Neural cell (in vitro differentiated cells): ENCODE measurements at regions not wholly inside any gene's neighbourhood (a gene's known extent, or its start where the extent isn't known, plus 50 kb on each side); places are given as distances from the start of the nearest gene placed in this dataset.
"Not testable (repeated sequence)": the region's sequence is repeated elsewhere in the genome, so short reads cannot be mapped to it uniquely, and the experiment has no call there.

Experiments
- H2AFZ ChIP-seq: fragments of 200-600, 300-800 bp; sonication (generic), shearing (Covaris generic); 2 replicates; pipeline ENCODE4 v1.6.0; 2014; ENCODE audit warnings: low read depth, mild to moderate bottlenecking, antibody characterized with exemption, low read length, moderate library complexity
- H3F3A ChIP-seq: fragments of 200-600 bp; shearing (Covaris generic); 2 replicates; pipeline ENCODE4 v1.6.1; 2016; ENCODE audit warnings: mild to moderate bottlenecking, moderate library complexity, mixed read lengths, antibody characterized with exemption, low read length; ENCODE audit not compliant: insufficient read depth, poor library complexity, severe bottlenecking
- H3K27ac ChIP-seq: fragments of 200-600, 300-800 bp; sonication (generic), shearing (Covaris generic); 2 replicates; pipeline ENCODE4 v1.5.1; 2014; ENCODE audit warnings: mild to moderate bottlenecking, low read length, moderate library complexity
- H3K27me3 ChIP-seq: fragments of 300-800, 200-600 bp; sonication (generic), shearing (Covaris generic); 2 replicates; pipeline ENCODE4 v1.6.0; 2014; ENCODE audit warnings: mild to moderate bottlenecking, low read depth, low read length, moderate library complexity; ENCODE audit not compliant: insufficient read depth
- H3K36me3 ChIP-seq: fragments of 300-800, 200-600 bp; sonication (generic), shearing (Covaris generic); 2 replicates; pipeline ENCODE4 v1.5.1; 2014; ENCODE audit warnings: mild to moderate bottlenecking, antibody characterized with exemption, low read length, moderate library complexity; ENCODE audit not compliant: insufficient read depth
- H3K4me2 ChIP-seq: fragments of 300-800, 200-600 bp; sonication (generic), shearing (Covaris generic); 2 replicates; pipeline ENCODE4 v1.6.0; 2014; ENCODE audit warnings: mild to moderate bottlenecking, low read length
- H3K4me3 ChIP-seq: fragments of 300-800, 200-600 bp; sonication (generic), shearing (Covaris generic); 2 replicates; pipeline ENCODE4 v1.5.1; 2014; ENCODE audit warnings: mild to moderate bottlenecking, low read length, moderate library complexity
- H3K79me2 ChIP-seq: fragments of 200-600 bp; shearing (Covaris generic); replicated peaks from 2 replicates; pipeline ENCODE4 v1.6.0; 2014; ENCODE audit warnings: mild to moderate bottlenecking, low read length, moderate library complexity; ENCODE audit not compliant: insufficient read depth
- H3K9ac ChIP-seq: fragments of 300-800, 200-600 bp; sonication (generic), shearing (Covaris generic); 2 replicates; pipeline ENCODE4 v1.6.1; 2016; ENCODE audit warnings: mild to moderate bottlenecking, low read length, mixed read lengths
- H3K9me2 ChIP-seq: fragments of 200-600 bp; shearing (Covaris generic); 2 replicates; pipeline ENCODE4 v1.6.1; 2016; ENCODE audit warnings: mild to moderate bottlenecking, low read length, mixed read lengths; ENCODE audit not compliant: insufficient read depth
- H3K9me3 ChIP-seq: fragments of 200-600, 300-800 bp; sonication (generic), shearing (Covaris generic); 2 replicates; pipeline ENCODE4 v1.6.1; 2016; ENCODE audit warnings: mild to moderate bottlenecking, mixed run types, low read length, moderate library complexity, mixed read lengths
- H4K20me1 ChIP-seq: fragments of 200-600 bp; shearing (Covaris generic); 2 replicates; pipeline ENCODE4 v1.6.1; 2016; ENCODE audit warnings: mild to moderate bottlenecking, mixed run types; ENCODE audit not compliant: insufficient read depth
- EP300 ChIP-seq: fragments of 450-650 bp; conservative IDR thresholded peaks from 2 replicates; pipeline ENCODE4 v1.6.1; 2014; ENCODE audit warnings: antibody characterized with exemption, mild to moderate bottlenecking, moderate library complexity; ENCODE audit not compliant: poor library complexity, severe bottlenecking
- EZH2 ChIP-seq: fragments of 200-600, 300-800 bp; shearing (Covaris generic), sonication (generic); IDR thresholded peaks from 2 replicates; pipeline ENCODE4 v1.6.1; 2014; ENCODE audit warnings: antibody characterized with exemption, low read length, borderline replicate concordance, mild to moderate bottlenecking; ENCODE audit not compliant: insufficient read depth, poor library complexity, severe bottlenecking
- MXI1 ChIP-seq: fragments of 450-650 bp; conservative IDR thresholded peaks from 2 replicates; pipeline ENCODE4 v1.6.1; 2014; ENCODE audit warnings: antibody characterized with exemption, mild to moderate bottlenecking; ENCODE audit not compliant: poor library complexity, severe bottlenecking
- POLR2AphosphoS5 ChIP-seq: IDR thresholded peaks from 2 replicates; pipeline ENCODE4 v1.6.1; 2012
- RAD21 ChIP-seq: fragments of 450-650 bp; conservative IDR thresholded peaks from 2 replicates; pipeline ENCODE4 v1.6.1; 2014; ENCODE audit warnings: antibody characterized with exemption, mild to moderate bottlenecking, moderate library complexity
- SMC3 ChIP-seq: fragments of 450-650 bp; conservative IDR thresholded peaks from 2 replicates; pipeline ENCODE4 v1.6.1; 2014; ENCODE audit warnings: antibody characterized with exemption, mild to moderate bottlenecking, moderate library complexity; ENCODE audit not compliant: poor library complexity
- TAF1 ChIP-seq: IDR thresholded peaks from 2 replicates; pipeline ENCODE4 v1.6.1; 2012; ENCODE audit warnings: low read depth
- TF ChIP-seq, protein P1 (sequence below): fragments of 450-650 bp; IDR thresholded peaks from 2 replicates; pipeline ENCODE4 v1.5.1; 2014; ENCODE audit warnings: antibody characterized with exemption, mild to moderate bottlenecking, moderate library complexity; ENCODE audit not compliant: poor library complexity, severe bottlenecking
- TF ChIP-seq, protein P2 (sequence below): IDR thresholded peaks from 2 replicates; pipeline ENCODE4 v1.6.1; 2012; ENCODE audit warnings: borderline replicate concordance

DNA sequence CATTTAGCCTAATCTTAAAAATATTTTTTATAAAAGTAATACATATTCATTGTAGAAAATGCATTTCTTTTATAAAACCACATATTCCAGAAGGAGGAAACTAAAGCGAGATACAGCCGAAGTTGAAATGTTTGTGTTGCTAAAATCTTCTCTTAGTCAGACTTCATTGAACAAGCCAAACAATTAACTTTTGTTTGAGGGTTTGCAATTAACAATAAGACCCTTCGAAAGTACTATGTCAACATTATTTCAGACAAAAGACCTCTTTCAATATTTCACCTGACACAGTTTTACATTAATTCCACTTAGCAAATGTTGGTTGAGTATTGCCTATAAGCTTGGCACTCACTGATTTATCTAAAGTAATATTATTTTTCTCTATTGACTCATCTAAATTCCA, 354.0 kb upstream of the ADAMTS5 start:
- TF ChIP-seq TAF1 (no peak), EP300 (no peak), EZH2 (no peak), RAD21 (no peak), MXI1 (no peak), SMC3 (no peak), POLR2AphosphoS5 (no peak)
- TF ChIP-seq, protein P1, sequence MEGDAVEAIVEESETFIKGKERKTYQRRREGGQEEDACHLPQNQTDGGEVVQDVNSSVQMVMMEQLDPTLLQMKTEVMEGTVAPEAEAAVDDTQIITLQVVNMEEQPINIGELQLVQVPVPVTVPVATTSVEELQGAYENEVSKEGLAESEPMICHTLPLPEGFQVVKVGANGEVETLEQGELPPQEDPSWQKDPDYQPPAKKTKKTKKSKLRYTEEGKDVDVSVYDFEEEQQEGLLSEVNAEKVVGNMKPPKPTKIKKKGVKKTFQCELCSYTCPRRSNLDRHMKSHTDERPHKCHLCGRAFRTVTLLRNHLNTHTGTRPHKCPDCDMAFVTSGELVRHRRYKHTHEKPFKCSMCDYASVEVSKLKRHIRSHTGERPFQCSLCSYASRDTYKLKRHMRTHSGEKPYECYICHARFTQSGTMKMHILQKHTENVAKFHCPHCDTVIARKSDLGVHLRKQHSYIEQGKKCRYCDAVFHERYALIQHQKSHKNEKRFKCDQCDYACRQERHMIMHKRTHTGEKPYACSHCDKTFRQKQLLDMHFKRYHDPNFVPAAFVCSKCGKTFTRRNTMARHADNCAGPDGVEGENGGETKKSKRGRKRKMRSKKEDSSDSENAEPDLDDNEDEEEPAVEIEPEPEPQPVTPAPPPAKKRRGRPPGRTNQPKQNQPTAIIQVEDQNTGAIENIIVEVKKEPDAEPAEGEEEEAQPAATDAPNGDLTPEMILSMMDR, result no peak
- TF ChIP-seq, protein P2, sequence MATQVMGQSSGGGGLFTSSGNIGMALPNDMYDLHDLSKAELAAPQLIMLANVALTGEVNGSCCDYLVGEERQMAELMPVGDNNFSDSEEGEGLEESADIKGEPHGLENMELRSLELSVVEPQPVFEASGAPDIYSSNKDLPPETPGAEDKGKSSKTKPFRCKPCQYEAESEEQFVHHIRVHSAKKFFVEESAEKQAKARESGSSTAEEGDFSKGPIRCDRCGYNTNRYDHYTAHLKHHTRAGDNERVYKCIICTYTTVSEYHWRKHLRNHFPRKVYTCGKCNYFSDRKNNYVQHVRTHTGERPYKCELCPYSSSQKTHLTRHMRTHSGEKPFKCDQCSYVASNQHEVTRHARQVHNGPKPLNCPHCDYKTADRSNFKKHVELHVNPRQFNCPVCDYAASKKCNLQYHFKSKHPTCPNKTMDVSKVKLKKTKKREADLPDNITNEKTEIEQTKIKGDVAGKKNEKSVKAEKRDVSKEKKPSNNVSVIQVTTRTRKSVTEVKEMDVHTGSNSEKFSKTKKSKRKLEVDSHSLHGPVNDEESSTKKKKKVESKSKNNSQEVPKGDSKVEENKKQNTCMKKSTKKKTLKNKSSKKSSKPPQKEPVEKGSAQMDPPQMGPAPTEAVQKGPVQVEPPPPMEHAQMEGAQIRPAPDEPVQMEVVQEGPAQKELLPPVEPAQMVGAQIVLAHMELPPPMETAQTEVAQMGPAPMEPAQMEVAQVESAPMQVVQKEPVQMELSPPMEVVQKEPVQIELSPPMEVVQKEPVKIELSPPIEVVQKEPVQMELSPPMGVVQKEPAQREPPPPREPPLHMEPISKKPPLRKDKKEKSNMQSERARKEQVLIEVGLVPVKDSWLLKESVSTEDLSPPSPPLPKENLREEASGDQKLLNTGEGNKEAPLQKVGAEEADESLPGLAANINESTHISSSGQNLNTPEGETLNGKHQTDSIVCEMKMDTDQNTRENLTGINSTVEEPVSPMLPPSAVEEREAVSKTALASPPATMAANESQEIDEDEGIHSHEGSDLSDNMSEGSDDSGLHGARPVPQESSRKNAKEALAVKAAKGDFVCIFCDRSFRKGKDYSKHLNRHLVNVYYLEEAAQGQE, result no peak
- H3K9me2 ChIP-seq, result no peaks in the 10 kb centered on the region
- no peaks in the 10 kb centered on the region for H3K27me3 ChIP-seq
- H3K9me3 ChIP-seq, result no peaks in the 10 kb centered on the region
- H3F3A ChIP-seq, result no peaks in the 10 kb centered on the region
- no peaks in the 10 kb centered on the region for H3K36me3 ChIP-seq
- H3K9ac ChIP-seq, result no peak overlapping the region
- H3K79me2 ChIP-seq, result no peaks in the 10 kb centered on the region
- H3K4me3 ChIP-seq, result no peak overlapping the region
- no peaks in the 10 kb centered on the region for H4K20me1 ChIP-seq
- H2AFZ ChIP-seq, result no peak overlapping the region
- H3K4me2 ChIP-seq, result no peak overlapping the region
- no peak overlapping the region for H3K27ac ChIP-seq

DNA sequence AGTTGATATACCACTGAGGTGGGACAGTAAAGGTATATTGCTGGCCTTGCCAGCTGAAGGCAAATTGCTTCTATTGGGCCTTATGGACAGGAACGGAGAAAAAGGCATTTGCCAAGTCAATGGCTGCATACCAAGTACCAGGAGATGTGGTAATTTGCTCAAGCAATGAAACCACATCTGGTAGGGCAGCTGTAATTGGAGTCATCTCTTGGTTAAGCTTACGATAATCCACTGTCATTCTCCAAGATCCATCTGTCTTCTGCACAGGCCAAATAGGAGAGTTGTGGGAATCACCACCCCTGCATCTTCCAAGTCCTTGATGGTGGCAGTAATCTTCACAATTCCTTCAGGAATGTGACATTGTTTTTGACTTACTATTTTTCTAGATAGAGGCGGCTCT, 350.7 kb upstream of the ADAMTS5 start:
- H2AFZ ChIP-seq, H3K36me3 ChIP-seq, H3K79me2 ChIP-seq, H3K9me2 ChIP-seq, H3K4me2 ChIP-seq, H3K4me3 ChIP-seq, H3F3A ChIP-seq, H3K9ac ChIP-seq, H3K27me3 ChIP-seq, H4K20me1 ChIP-seq, H3K9me3 ChIP-seq, H3K27ac ChIP-seq: not testable (repeated sequence)

DNA sequence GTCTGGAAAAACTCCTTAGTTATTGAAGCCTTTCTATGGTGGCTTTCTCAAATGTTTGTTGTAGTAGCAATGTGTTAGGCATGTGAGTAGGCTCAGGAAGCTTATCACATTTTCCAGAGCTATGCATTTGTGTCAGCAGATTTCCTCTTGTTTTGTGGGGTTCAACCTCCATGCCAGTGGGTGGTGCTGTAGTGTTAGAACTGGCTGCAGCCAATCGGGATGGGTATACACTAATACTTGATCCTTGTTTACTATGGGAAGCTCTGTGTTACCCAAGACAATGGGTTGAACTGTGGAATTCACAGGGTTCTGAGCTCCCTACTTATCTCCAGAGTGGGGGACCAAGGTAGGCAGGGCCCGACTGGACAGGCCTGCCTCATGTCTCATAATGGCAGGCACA, 348.5 kb upstream of the ADAMTS5 start:
- no peak overlapping the region for H3K4me3 ChIP-seq
- no peak for TF ChIP-seq EP300
- TF ChIP-seq, protein P2, result no peak
- TF ChIP-seq, protein P1, result no peak
- TF ChIP-seq SMC3, result no peak
- no peak for TF ChIP-seq RAD21
- TF ChIP-seq MXI1, result no peak
- no peak for TF ChIP-seq EZH2
- no peak for TF ChIP-seq TAF1
- TF ChIP-seq POLR2AphosphoS5, result no peak
- H3K36me3 ChIP-seq, result no peaks in the 10 kb centered on the region
- no peak overlapping the region for H2AFZ ChIP-seq
- H3K27me3 ChIP-seq, result no peaks in the 10 kb centered on the region
- H3F3A ChIP-seq, result no peaks in the 10 kb centered on the region
- H3K9me2 ChIP-seq, result no peaks in the 10 kb centered on the region
- no peak overlapping the region for H3K9ac ChIP-seq
- no peak overlapping the region for H3K4me2 ChIP-seq
- no peaks in the 10 kb centered on the region for H4K20me1 ChIP-seq
- H3K27ac ChIP-seq, result no peak overlapping the region
- H3K9me3 ChIP-seq, result no peaks in the 10 kb centered on the region
- H3K79me2 ChIP-seq, result no peaks in the 10 kb centered on the region
